Parathyroid adenoma (tissue), 2 donors: ENCODE measurements at regions not wholly inside any gene's neighbourhood (a gene's known extent, or its start where the extent isn't known, plus 50 kb on each side); places are given as distances from the start of the nearest gene placed in this dataset.
"Not testable (repeated sequence)": the region's sequence is repeated elsewhere in the genome, so short reads cannot be mapped to it uniquely, and the experiment has no call there.

Experiments
- H2AFZ ChIP-seq: fragments of 300-600 bp; sonication (generic); one replicate; pipeline ENCODE4 v1.7.0; 2017; ENCODE audit warnings: antibody characterized with exemption, mild to moderate bottlenecking
- H3K27ac ChIP-seq: fragments of 300-600 bp; sonication (generic); one replicate; pipeline ENCODE4 v1.7.0; 2017
- H3K27me3 ChIP-seq: fragments of 300-600 bp; sonication (generic); one replicate; pipeline ENCODE4 v1.7.0; 2017; ENCODE audit warnings: low read length; ENCODE audit not compliant: control insufficient read depth, insufficient read depth
- H3K36me3 ChIP-seq: fragments of 300-600 bp; sonication (generic); one replicate; pipeline ENCODE4 v1.7.0; 2017; ENCODE audit warnings: low read length; ENCODE audit not compliant: control insufficient read depth, insufficient read depth
- H3K4me1 ChIP-seq: fragments of 300-600 bp; sonication (generic); one replicate; pipeline ENCODE4 v1.7.0; 2017; ENCODE audit warnings: control low read depth
- H3K4me2 ChIP-seq: fragments of 300-600 bp; sonication (generic); one replicate; pipeline ENCODE4 v1.7.0; 2017; ENCODE audit warnings: low read length
- H3K4me3 ChIP-seq: fragments of 300-600 bp; sonication (generic); one replicate; pipeline ENCODE4 v1.7.0; 2017; ENCODE audit warnings: low read depth, low read length
- H3K79me2 ChIP-seq: fragments of 300-600 bp; sonication (generic); one replicate; pipeline ENCODE4 v1.7.0; 2017; ENCODE audit warnings: control low read depth
- H3K9ac ChIP-seq: fragments of 300-600 bp; sonication (generic); one replicate; pipeline ENCODE4 v1.7.0; 2017; ENCODE audit warnings: mild to moderate bottlenecking
- H3K9me3 ChIP-seq: fragments of 300-600 bp; sonication (generic); one replicate; pipeline ENCODE4 v1.7.0; 2017; ENCODE audit warnings: low read length; ENCODE audit not compliant: control insufficient read depth
- TF ChIP-seq, protein P1 (sequence below): fragments of 300-600 bp; sonication (generic); IDR thresholded peaks from one replicate; pipeline ENCODE4 v1.7.0; 2017; ENCODE audit warnings: antibody characterized with exemption, mild to moderate bottlenecking
- donor health status: primary hyperparathyroidism.

DNA sequence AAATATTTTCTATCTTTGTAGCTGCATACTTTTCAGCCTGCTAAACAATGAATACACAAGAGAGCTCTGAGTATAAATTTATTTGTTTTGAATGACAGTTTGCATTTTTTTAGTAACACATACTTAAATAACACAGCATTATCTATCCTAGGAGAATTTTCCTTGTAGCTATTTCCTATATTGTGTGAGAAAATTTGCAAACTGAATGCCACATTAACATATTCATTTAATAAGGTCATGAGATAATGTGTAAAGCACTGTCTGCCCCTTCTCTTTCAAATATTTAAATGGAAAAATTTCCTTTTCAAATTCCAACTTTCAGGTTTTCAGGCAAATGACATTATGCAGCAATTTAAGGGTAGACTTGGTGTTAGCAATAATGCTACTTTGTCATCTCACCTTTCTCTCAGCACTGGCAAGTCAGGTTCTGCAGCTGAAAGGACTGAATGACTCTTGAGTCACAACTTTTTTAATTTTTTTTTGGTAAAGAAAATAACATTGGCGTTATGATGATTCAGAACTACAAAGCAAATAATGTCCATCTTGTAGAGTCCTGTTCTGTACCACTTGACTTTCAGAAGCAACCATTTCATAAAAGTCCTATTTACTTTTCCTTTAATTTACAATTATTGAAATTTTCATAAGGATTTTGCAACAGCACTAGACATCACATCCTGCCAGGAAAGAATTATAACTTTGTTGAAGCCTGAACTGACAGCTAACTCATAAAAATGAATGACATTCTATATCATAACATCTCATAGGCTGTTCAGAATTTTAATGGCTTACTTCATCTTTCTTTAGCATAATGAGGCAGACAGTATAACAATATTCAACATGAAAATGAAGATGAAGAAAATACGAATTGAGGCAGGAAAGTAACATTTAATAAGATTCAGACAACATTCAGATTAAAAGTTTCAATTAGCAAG, 681.6 kb upstream of the SEMA6D start:
- Histone ChIP-seq H3K79me2 (no peaks in the 10 kb centered on the region), H3K9ac (no peak overlapping the region), H3K4me1 (no peaks in the 10 kb centered on the region), H3K27ac (no peak overlapping the region), H3K4me2 (no peak overlapping the region), H3K9me3 (no peaks in the 10 kb centered on the region), H3K27me3 (no peaks in the 10 kb centered on the region), H3K36me3 (no peaks in the 10 kb centered on the region), H2AFZ (no peak overlapping the region), H3K4me3 (no peak overlapping the region)
- TF ChIP-seq, protein P1, sequence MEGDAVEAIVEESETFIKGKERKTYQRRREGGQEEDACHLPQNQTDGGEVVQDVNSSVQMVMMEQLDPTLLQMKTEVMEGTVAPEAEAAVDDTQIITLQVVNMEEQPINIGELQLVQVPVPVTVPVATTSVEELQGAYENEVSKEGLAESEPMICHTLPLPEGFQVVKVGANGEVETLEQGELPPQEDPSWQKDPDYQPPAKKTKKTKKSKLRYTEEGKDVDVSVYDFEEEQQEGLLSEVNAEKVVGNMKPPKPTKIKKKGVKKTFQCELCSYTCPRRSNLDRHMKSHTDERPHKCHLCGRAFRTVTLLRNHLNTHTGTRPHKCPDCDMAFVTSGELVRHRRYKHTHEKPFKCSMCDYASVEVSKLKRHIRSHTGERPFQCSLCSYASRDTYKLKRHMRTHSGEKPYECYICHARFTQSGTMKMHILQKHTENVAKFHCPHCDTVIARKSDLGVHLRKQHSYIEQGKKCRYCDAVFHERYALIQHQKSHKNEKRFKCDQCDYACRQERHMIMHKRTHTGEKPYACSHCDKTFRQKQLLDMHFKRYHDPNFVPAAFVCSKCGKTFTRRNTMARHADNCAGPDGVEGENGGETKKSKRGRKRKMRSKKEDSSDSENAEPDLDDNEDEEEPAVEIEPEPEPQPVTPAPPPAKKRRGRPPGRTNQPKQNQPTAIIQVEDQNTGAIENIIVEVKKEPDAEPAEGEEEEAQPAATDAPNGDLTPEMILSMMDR: no peak

DNA sequence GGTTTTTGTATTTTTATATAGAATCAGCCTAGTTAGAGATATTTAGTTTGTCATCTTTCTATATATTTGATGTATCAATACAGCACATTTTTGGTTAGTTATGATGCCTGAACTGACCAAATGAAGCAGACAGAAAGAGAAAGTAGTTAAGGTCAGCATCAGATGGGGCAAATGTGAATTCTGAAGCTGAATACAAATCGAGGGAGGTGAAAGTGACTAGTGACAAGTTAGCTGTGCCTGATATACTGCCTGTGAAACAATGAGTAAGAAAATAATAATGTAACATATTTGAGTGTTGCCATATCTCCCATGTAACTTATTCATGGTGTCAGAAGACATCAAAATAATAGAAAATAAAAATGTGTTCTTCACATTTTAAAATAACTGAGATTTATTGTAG, 680.3 kb upstream of the SEMA6D start:
- Histone ChIP-seq H3K4me1 (no peaks in the 10 kb centered on the region), H3K9ac (no peak overlapping the region), H3K9me3 (no peaks in the 10 kb centered on the region), H3K79me2 (no peaks in the 10 kb centered on the region), H3K27me3 (no peaks in the 10 kb centered on the region), H3K4me3 (no peak overlapping the region), H2AFZ (no peak overlapping the region), H3K4me2 (no peak overlapping the region), H3K27ac (no peak overlapping the region), H3K36me3 (no peaks in the 10 kb centered on the region)
- TF ChIP-seq, protein P1: no peak

DNA sequence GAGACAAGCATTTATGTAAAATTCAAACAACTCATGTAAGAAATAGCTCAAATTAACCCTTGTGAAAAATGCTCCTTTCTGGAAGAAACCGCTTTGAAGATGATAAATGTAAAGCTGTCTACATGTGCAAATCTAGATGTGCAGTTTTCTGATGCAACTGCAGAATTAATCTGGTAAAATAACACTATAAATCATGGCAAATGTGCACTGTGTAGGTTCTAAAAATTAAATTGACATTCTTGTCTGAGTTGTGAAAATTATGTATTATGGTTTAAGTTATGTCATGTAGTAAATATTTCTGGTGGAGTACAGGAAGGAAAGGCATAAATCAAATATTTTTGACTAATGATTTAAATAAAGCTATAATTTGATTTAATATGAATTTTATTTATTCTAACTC, 678.1 kb upstream of the SEMA6D start:
- H3K4me3 ChIP-seq: no peak overlapping the region
- H3K9ac ChIP-seq: no peak overlapping the region
- no peaks in the 10 kb centered on the region for H3K36me3 ChIP-seq
- no peaks in the 10 kb centered on the region for H3K4me1 ChIP-seq
- no peak overlapping the region for H2AFZ ChIP-seq
- H3K79me2 ChIP-seq: no peaks in the 10 kb centered on the region
- no peak overlapping the region for H3K27ac ChIP-seq
- TF ChIP-seq, protein P1: no peak
- H3K4me2 ChIP-seq: no peak overlapping the region
- no peaks in the 10 kb centered on the region for H3K9me3 ChIP-seq
- H3K27me3 ChIP-seq: no peaks in the 10 kb centered on the region

DNA sequence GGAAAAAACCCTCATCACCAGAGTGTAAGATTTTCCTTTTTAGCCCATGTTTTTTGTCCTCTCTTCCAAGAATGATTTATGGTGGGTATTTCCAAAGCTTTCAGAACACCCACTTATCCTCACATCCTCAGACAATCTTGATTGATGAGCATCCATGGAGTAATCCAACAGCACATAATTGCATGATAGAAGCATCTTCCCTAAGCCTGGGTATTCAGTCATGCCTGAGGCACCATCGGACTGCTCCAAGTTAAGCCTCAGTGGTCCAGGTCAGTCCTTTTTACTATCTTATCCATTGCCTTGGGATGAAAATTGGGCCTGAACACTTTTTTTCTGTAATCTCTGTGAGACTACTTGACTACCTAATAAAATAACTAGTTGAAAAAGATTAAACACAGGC, 676.0 kb upstream of the SEMA6D start:
- Histone ChIP-seq H3K4me2 (no peak overlapping the region), H2AFZ (no peak overlapping the region), H3K36me3 (no peaks in the 10 kb centered on the region), H3K79me2 (no peaks in the 10 kb centered on the region), H3K27me3 (no peaks in the 10 kb centered on the region), H3K4me1 (no peaks in the 10 kb centered on the region), H3K9me3 (no peaks in the 10 kb centered on the region), H3K9ac (no peak overlapping the region), H3K4me3 (no peak overlapping the region), H3K27ac (no peak overlapping the region)
- TF ChIP-seq, protein P1: no peak

DNA sequence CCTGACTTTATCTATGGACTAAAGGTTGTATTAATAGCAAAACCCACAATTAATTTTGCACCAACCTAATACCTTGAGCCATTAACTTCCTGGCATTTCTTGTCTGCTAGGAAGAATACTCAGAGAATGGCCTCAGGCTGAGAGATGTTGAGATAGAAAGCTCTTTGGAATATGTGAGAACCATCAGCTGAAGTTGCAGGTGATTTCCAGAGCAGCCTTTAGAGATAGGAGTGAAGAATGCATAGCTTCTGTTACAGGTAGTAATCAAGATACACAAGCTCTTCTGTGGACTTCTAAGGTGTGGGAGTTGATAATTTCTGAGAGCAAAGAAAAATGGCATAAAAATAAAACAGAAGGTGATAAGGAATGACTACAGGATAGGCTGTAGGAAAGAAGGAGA, 669.3 kb upstream of the SEMA6D start:
- H3K9ac ChIP-seq, H3K27me3 ChIP-seq, H3K4me2 ChIP-seq, H3K79me2 ChIP-seq, H3K4me3 ChIP-seq, H3K9me3 ChIP-seq, H3K27ac ChIP-seq, H2AFZ ChIP-seq, H3K36me3 ChIP-seq, H3K4me1 ChIP-seq: not testable (repeated sequence)
